Calu3 (cell line): ENCODE measurements at regions not wholly inside any gene's neighbourhood (a gene's known extent, or its start where the extent isn't known, plus 50 kb on each side); places are given as distances from the start of the nearest gene placed in this dataset.

Experiments used
- BruUV-seq: library from RNA; stranded (reverse); fragments of 400-500 nt; replicated peaks from 2 replicates; lab custom pipeline; 2021; lab: Mats Ljungman, UMichigan
- CTCF ChIA-PET: fragments of 300-600 bp; sonication (Branson Sonifier 250); formaldehyde crosslinking; loops from one replicate; lab custom pipeline; 2022; ENCODE audit warnings: antibody characterized with exemption; lab: Charles Lee
- DNase-seq: peaks from one replicate; pipeline ENCODE4 v3.0.0; 2022
- H3K27ac Mint-ChIP-seq: one replicate; pipeline ENCODE4 v1.8.0; 2022; ENCODE audit warnings: mixed read lengths; ENCODE audit not compliant: unreplicated experiment
- H3K27me3 Mint-ChIP-seq: one replicate; pipeline ENCODE4 v1.8.0; 2022; ENCODE audit warnings: mixed read lengths; ENCODE audit not compliant: unreplicated experiment
- H3K36me3 Mint-ChIP-seq: one replicate; pipeline ENCODE4 v1.8.0; 2022; ENCODE audit warnings: mild to moderate bottlenecking, moderate library complexity, mixed read lengths; ENCODE audit not compliant: insufficient read depth, unreplicated experiment
- H3K4me1 Mint-ChIP-seq: one replicate; pipeline ENCODE4 v1.8.0; 2022; ENCODE audit warnings: mild to moderate bottlenecking, low read depth, mixed read lengths; ENCODE audit not compliant: unreplicated experiment
- H3K4me3 Mint-ChIP-seq: one replicate; pipeline ENCODE4 v1.8.0; 2022; ENCODE audit warnings: mild to moderate bottlenecking, low read depth, moderate library complexity, mixed read lengths; ENCODE audit not compliant: unreplicated experiment
- H3K9me3 Mint-ChIP-seq: one replicate; pipeline ENCODE4 v1.8.0; 2022; ENCODE audit warnings: low read depth, mixed read lengths; ENCODE audit not compliant: unreplicated experiment
- intact Hi-C: fragments of 100-400 bp; cut with micrococcal nuclease; formaldehyde crosslinking; loops from one replicate; pipeline ENCODE4 v1.10.0; 2022; ENCODE audit not compliant: unreplicated experiment
- TF ChIP-seq, protein P1 (sequence below): fragments of 200-600 bp; IDR thresholded peaks from one replicate; pipeline ENCODE4 v1.8.0; 2022; ENCODE audit warnings: antibody characterized with exemption; ENCODE audit not compliant: unreplicated experiment

DNA sequence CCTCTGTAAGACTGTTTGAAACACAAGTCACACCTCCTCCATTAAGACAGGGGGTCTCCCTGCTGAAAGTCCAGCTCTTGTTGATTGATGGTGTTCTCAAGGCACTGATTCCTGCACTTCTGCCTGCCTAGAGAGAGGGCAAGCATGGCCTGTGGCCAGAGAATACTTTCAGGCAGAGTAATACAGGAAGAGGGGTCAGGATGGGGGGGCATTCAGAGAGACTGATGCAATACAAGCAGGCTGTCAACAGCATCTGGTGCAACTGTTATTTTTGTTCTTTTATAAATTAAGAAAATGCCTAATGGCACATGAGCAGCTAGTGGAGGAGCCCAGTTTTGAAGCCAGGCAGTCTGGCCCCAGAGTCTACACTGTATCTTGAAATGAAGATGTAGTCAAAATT is 302.2 kb downstream of the DIRAS2 start:
- Mint-ChIP-seq H3K9me3 (peaks cover 3% of the 10 kb centered on the region), H3K27ac (no peak overlapping the region), H3K27me3 (no peaks in the 10 kb centered on the region), H3K4me3 (no peak overlapping the region), H3K4me1 (peaks cover 11% of the 10 kb centered on the region), H3K36me3 (no peaks in the 10 kb centered on the region)
- TF ChIP-seq, protein P1, sequence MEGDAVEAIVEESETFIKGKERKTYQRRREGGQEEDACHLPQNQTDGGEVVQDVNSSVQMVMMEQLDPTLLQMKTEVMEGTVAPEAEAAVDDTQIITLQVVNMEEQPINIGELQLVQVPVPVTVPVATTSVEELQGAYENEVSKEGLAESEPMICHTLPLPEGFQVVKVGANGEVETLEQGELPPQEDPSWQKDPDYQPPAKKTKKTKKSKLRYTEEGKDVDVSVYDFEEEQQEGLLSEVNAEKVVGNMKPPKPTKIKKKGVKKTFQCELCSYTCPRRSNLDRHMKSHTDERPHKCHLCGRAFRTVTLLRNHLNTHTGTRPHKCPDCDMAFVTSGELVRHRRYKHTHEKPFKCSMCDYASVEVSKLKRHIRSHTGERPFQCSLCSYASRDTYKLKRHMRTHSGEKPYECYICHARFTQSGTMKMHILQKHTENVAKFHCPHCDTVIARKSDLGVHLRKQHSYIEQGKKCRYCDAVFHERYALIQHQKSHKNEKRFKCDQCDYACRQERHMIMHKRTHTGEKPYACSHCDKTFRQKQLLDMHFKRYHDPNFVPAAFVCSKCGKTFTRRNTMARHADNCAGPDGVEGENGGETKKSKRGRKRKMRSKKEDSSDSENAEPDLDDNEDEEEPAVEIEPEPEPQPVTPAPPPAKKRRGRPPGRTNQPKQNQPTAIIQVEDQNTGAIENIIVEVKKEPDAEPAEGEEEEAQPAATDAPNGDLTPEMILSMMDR = no peak
- no TSS peak for BruUV-seq
- DNase-seq = no peak
- intact Hi-C loops = no loop called here
- CTCF ChIA-PET = interaction anchor here (1.7 kb wide), 1 partner anchor 8 kb away, joined by 4 read pairs; no protein-coding TSS in a partner anchor

DNA sequence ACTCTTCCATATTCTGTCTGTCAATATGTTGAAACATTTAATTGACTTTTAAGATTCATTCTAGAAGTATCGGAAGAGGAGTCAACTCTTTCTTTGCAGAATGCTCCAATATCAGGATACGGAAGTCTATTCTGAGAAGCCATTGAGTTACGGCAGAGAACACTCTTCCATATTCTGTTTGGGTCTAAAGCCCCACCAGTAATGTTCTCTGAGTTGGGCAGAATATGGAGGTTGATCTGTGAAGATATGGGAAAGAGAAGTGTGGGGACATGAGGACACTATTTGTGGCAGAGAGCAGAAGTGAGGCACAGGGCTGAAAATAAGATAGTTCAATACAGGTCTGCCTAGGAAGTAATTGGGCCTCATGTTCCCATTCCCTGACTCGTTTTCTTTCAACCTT is 300.0 kb downstream of the DIRAS2 start:
- intact Hi-C loops = no loop called here
- H3K27me3 Mint-ChIP-seq = no peaks in the 10 kb centered on the region
- TF ChIP-seq, protein P1 = no peak
- no peak overlapping the region for H3K27ac Mint-ChIP-seq
- H3K9me3 Mint-ChIP-seq = peaks cover 3% of the 10 kb centered on the region
- BruUV-seq = no TSS peak
- CTCF ChIA-PET = no interaction called here
- no peaks in the 10 kb centered on the region for H3K36me3 Mint-ChIP-seq
- H3K4me1 Mint-ChIP-seq = peaks cover 11% of the 10 kb centered on the region
- H3K4me3 Mint-ChIP-seq = no peak overlapping the region
- DNase-seq = no peak

DNA sequence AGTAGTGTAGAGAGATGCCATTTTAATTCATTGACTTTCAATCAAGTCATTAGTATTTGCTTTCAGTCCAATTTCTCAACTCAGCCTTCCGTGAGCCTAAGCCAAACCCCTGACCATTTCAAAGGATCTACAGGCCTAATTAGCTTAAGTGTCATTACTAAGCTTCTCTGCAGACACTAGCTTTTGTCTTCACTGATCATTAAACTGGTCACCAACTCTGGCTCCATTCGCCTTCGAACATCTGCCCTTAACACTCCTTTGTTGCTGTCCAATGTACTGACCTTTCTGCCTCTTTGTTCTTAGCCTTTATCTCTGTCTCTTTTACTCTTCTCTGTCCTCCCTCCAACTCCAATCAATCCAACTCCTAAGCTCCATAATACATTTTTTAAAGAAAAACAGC is 299.3 kb downstream of the DIRAS2 start:
- intact Hi-C loops = no loop called here
- DNase-seq = no peak
- H3K27me3 Mint-ChIP-seq = no peaks in the 10 kb centered on the region
- no TSS peak for BruUV-seq
- CTCF ChIA-PET = no interaction called here
- TF ChIP-seq, protein P1 = no peak
- peaks cover 7% of the 10 kb centered on the region for H3K9me3 Mint-ChIP-seq
- H3K4me3 Mint-ChIP-seq = no peak overlapping the region
- no peak overlapping the region for H3K27ac Mint-ChIP-seq
- peaks cover 11% of the 10 kb centered on the region for H3K4me1 Mint-ChIP-seq
- no peaks in the 10 kb centered on the region for H3K36me3 Mint-ChIP-seq

DNA sequence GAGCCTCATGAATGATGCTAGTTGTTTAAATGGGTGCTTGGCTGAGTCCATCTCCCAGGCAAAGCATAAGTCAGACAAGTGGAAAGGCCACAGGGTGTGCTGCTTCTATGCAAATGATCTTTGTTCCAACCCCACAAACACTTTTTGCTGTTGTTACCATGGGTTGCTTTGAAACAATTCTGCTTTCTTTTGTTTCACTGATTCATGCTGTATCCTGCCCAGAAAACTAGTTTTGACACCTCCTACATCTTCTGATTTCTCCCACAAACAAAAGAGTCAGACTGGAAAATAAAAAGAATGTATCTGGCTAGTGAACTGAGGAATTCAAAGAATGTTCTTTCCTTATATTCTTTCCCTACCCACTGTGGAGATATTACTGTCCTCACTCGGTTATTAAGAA is 298.6 kb downstream of the DIRAS2 start:
- BruUV-seq = no TSS peak
- CTCF ChIA-PET = no interaction called here
- TF ChIP-seq, protein P1 = no peak
- peaks cover 11% of the 10 kb centered on the region for H3K4me1 Mint-ChIP-seq
- no peak overlapping the region for H3K4me3 Mint-ChIP-seq
- no peaks in the 10 kb centered on the region for H3K36me3 Mint-ChIP-seq
- DNase-seq = no peak
- H3K27me3 Mint-ChIP-seq = no peaks in the 10 kb centered on the region
- intact Hi-C loops = no loop called here
- H3K9me3 Mint-ChIP-seq = peaks cover 7% of the 10 kb centered on the region
- no peak overlapping the region for H3K27ac Mint-ChIP-seq
